ENCODE measurements at regions not wholly inside any gene's neighbourhood (a gene's known extent, or its start where the extent isn't known, plus 50 kb on each side); places are given as distances from the start of the nearest gene placed in this dataset.

GRCh38 chr13:100728201-100728600, 53.6 kb upstream of the TMTC4 start:
- TF ChIP-seq, protein P1, sequence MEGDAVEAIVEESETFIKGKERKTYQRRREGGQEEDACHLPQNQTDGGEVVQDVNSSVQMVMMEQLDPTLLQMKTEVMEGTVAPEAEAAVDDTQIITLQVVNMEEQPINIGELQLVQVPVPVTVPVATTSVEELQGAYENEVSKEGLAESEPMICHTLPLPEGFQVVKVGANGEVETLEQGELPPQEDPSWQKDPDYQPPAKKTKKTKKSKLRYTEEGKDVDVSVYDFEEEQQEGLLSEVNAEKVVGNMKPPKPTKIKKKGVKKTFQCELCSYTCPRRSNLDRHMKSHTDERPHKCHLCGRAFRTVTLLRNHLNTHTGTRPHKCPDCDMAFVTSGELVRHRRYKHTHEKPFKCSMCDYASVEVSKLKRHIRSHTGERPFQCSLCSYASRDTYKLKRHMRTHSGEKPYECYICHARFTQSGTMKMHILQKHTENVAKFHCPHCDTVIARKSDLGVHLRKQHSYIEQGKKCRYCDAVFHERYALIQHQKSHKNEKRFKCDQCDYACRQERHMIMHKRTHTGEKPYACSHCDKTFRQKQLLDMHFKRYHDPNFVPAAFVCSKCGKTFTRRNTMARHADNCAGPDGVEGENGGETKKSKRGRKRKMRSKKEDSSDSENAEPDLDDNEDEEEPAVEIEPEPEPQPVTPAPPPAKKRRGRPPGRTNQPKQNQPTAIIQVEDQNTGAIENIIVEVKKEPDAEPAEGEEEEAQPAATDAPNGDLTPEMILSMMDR (IDR thresholded peaks at IDR 0.05; ENCODE audit: low read depth, low read length, missing input control) = no peak
- no peak for TF ChIP-seq JUND (IDR thresholded peaks at IDR 0.05)
- no peak for TF ChIP-seq GABPA (IDR thresholded peaks at IDR 0.05 in 1 of 2, conservative IDR thresholded peaks at IDR 0.05 in 1 of 2)
- no peak for TF ChIP-seq NR2F2 (IDR thresholded peaks at IDR 0.05)
- no peak for TF ChIP-seq RXRA (IDR thresholded peaks at IDR 0.05)
- no peak for TF ChIP-seq HNF4A (conservative IDR thresholded peaks at IDR 0.05)
- TF ChIP-seq, protein P2, sequence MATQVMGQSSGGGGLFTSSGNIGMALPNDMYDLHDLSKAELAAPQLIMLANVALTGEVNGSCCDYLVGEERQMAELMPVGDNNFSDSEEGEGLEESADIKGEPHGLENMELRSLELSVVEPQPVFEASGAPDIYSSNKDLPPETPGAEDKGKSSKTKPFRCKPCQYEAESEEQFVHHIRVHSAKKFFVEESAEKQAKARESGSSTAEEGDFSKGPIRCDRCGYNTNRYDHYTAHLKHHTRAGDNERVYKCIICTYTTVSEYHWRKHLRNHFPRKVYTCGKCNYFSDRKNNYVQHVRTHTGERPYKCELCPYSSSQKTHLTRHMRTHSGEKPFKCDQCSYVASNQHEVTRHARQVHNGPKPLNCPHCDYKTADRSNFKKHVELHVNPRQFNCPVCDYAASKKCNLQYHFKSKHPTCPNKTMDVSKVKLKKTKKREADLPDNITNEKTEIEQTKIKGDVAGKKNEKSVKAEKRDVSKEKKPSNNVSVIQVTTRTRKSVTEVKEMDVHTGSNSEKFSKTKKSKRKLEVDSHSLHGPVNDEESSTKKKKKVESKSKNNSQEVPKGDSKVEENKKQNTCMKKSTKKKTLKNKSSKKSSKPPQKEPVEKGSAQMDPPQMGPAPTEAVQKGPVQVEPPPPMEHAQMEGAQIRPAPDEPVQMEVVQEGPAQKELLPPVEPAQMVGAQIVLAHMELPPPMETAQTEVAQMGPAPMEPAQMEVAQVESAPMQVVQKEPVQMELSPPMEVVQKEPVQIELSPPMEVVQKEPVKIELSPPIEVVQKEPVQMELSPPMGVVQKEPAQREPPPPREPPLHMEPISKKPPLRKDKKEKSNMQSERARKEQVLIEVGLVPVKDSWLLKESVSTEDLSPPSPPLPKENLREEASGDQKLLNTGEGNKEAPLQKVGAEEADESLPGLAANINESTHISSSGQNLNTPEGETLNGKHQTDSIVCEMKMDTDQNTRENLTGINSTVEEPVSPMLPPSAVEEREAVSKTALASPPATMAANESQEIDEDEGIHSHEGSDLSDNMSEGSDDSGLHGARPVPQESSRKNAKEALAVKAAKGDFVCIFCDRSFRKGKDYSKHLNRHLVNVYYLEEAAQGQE (IDR thresholded peaks at IDR 0.05) = no peak
- no peak for TF ChIP-seq MAX (IDR thresholded peaks at IDR 0.05)
- TF ChIP-seq TAF1 (conservative IDR thresholded peaks at IDR 0.05) = no peak
- no peak for TF ChIP-seq RAD21 (IDR thresholded peaks at IDR 0.05)
- TF ChIP-seq, protein P3, sequence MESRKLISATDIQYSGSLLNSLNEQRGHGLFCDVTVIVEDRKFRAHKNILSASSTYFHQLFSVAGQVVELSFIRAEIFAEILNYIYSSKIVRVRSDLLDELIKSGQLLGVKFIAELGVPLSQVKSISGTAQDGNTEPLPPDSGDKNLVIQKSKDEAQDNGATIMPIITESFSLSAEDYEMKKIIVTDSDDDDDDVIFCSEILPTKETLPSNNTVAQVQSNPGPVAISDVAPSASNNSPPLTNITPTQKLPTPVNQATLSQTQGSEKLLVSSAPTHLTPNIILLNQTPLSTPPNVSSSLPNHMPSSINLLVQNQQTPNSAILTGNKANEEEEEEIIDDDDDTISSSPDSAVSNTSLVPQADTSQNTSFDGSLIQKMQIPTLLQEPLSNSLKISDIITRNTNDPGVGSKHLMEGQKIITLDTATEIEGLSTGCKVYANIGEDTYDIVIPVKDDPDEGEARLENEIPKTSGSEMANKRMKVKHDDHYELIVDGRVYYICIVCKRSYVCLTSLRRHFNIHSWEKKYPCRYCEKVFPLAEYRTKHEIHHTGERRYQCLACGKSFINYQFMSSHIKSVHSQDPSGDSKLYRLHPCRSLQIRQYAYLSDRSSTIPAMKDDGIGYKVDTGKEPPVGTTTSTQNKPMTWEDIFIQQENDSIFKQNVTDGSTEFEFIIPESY (IDR thresholded peaks at IDR 0.05) = no peak
- no peak for TF ChIP-seq YY1 (IDR thresholded peaks at IDR 0.05)

Measured in liver (tissue), 3 donors.